Fibroblast of mammary gland (primary cell): ENCODE measurements at regions not wholly inside any gene's neighbourhood (a gene's known extent, or its start where the extent isn't known, plus 50 kb on each side); places are given as distances from the start of the nearest gene placed in this dataset.

Source experiments
- DNase-seq: peaks from one replicate; pipeline ENCODE4 v3.0.0-alpha.2; 2010; ENCODE audit warnings: low read depth
- H3K4me3 ChIP-seq: 2 replicates; pipeline ENCODE4 v1.5.1; 2011; ENCODE audit warnings: low read depth, mild to moderate bottlenecking, low read length, moderate library complexity; ENCODE audit not compliant: control insufficient read depth
- CTCF ChIP-seq: conservative IDR thresholded peaks from 2 replicates; pipeline ENCODE4 v1.5.1; 2011; ENCODE audit warnings: low read depth, low read length, inconsistent platforms; ENCODE audit not compliant: control insufficient read depth, insufficient read depth

DNA sequence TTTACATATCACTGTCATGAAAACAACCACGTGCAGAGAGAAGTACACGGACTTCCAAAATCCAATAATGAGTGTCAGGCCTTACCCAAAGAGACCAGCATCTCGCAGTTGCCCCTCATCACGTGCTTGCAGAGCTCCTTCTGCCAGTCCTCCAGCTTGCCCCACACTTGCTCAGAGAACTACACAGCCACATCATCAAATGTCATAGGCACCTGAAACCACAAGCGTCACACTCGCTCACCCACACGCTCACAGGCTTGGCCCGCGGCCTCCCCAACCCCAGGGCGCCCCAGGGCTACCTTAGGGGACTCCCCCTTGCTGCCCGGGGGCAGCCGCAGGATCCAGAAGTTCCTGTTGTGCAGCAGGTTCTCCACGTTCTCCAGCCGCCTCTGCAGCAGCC is 123.4 kb upstream of the ZNF746 start:
- no peak overlapping the region for H3K4me3 ChIP-seq
- no peak for TF ChIP-seq CTCF
- DNase-seq = no peak

- TF ChIP-seq CTCF = no peak
- DNase-seq = no peak
- no peak overlapping the region for H3K4me3 ChIP-seq
These were observed 119.3 kb upstream of the ZNF746 start for GRCh38 chr7:149616898-149617297.

DNA sequence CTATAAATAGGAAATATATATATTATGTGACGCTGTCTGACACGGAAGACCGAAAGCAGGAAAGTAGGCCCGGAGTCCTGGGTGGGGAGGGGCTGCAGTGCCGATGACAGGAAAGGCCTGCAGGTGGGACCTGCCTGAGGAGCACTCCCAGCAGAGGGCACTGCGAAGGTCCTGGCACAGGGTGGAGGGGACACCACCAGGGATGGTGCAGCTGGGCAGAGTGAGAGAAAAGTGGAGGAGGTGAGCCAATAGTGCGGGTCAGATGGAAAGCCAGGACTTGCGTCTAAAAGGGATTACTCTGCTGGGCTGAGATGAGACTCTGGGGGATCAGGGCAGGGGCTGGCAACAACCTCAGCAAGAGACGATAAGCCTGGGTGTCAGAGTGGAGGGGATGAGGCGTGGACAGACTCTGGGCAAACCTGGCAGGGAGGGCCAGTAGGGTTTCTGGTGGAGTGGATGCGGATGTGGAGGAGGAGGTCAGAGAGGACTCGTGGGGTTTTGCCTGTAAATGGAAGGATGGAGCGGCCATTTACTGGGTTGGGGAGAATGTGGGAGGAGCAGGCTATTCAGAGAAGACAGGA is 118.2 kb upstream of the ZNF746 start:
- TF ChIP-seq CTCF = no peak
- no peak for DNase-seq
- H3K4me3 ChIP-seq = no peak overlapping the region

GRCh38 chr7:149610441-149611011 is 112.9 kb upstream of the ZNF746 start:
- no peak overlapping the region for H3K4me3 ChIP-seq
- no peak for TF ChIP-seq CTCF
- peak; percentile 36 for DNase-seq

DNA sequence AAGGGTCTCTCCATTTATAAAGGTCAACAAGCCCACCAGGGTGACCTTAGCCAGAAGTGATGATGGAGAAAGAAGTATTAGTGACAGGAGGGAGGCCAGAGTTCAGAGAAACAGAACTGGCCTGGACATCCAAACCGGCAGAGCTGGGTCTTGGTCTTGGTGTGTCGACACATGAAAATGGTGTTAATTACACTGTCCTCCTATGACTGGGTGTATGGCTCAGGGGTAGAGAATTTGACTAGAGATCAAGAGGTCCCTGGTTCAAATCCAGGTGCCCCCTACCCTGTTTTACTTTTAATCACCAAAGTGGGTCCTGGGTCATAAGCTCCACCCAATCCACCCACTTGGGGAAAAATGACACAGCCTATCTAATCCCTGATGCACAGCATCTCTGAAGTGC is 110.6 kb upstream of the ZNF746 start:
- TF ChIP-seq CTCF = no peak
- no peak overlapping the region for H3K4me3 ChIP-seq
- no peak for DNase-seq

DNA sequence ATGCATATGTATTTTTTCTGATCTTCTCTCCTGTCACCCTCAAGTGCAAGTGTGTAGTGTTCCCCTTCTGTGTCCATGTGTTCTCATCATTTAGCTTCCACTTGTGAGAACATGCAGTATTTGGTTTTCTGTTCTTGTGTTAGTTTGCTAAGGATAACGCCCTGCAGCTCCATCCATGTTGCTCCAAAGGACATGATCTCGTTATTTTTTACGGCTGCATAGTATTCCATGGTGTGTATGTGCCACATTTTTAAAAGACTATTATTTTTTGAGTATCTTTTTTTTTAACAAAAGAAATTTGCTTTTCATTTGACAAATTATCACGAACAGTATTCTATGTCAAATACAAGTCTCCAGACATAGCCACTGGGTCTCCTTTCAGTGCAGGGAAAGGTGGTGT is 110.1 kb upstream of the ZNF746 start:
- no peak for DNase-seq
- no peak overlapping the region for H3K4me3 ChIP-seq
- no peak for TF ChIP-seq CTCF

- TF ChIP-seq CTCF = no peak
- no peak overlapping the region for H3K4me3 ChIP-seq
- DNase-seq = no peak
These were observed 109.2 kb upstream of the ZNF746 start for GRCh38 chr7:149606826-149607225.
